HepG2 (cell line): ENCODE measurements at regions not wholly inside any gene's neighbourhood (a gene's known extent, or its start where the extent isn't known, plus 50 kb on each side); places are given as distances from the start of the nearest gene placed in this dataset.

Source experiments
- NFRKB ChIP-seq: fragments of 450-650 bp; IDR thresholded peaks from 2 replicates; pipeline ENCODE4 v1.6.1; 2017
- ZNF274 ChIP-seq: sonication (generic); formaldehyde crosslinking; IDR thresholded peaks from 2 replicates; pipeline ENCODE4 v1.5.1; 2020; ENCODE audit warnings: mild to moderate bottlenecking, missing genetic modification reagents

- no peak for TF ChIP-seq ZNF274 (CRISPR knock-in tag)
- no peak for TF ChIP-seq NFRKB
Measured at GRCh38 chr2:241982706-241983570, 113.4 kb downstream of the RTP5 start.
